K562 (cell line): ENCODE measurements at regions not wholly inside any gene's neighbourhood (a gene's known extent, or its start where the extent isn't known, plus 50 kb on each side); places are given as distances from the start of the nearest gene placed in this dataset.

ENCODE experiments used
- ATAC-seq: fragments of 200-7000 bp; cut with Tn5 transposase; 3 replicates; pipeline ENCODE4 v1.9.1; 2020; ENCODE audit warnings: moderate library complexity
- BruUV-seq: library from RNA; stranded (reverse); fragments of 400-500 nt; replicated peaks from 2 replicates; lab custom pipeline; 2021; lab: Mats Ljungman, UMichigan
- CTCF ChIA-PET: fragments of 300-600 bp; formaldehyde crosslinking; extraction: SDS; loops from one replicate; lab custom pipeline; 2021; ENCODE audit warnings: low intra/inter-chr PET ratio; lab: Yijun Ruan, JAX
- POLR2A ChIA-PET: fragments of 300-600, 350-650 bp; sonication (Branson Sonifier 250); formaldehyde crosslinking; extraction: SDS; loops from one replicate; lab custom pipeline; 2021; ENCODE audit warnings: antibody characterized with exemption, inconsistent platforms; lab: Yijun Ruan, JAX
- DNase-seq, 4 experiments: peaks; one replicate each; pipeline versions ENCODE4 v3.0.0 to v3.0.0-alpha.2; 2011 to 2018; ENCODE audit warnings: low spot score in 3 of 4, mixed read lengths in 3 of 4; ENCODE audit errors: extremely low read depth in 1 of 4
- FAIRE-seq: peaks from 2 replicates; lab custom pipeline; 2011; peaks lifted over from hg19 to GRCh38; lab: Jason Lieb, UNC
- H2AFZ ChIP-seq: 2 replicates; pipeline ENCODE4 v1.6.0; 2011; ENCODE audit warnings: low read depth, low read length, control low read depth, inconsistent platforms
- H3K27ac ChIP-seq: fragments of 200-600 bp; 3 replicates; pipeline ENCODE4 v1.8.0; 2011; ENCODE audit warnings: low read depth, mild to moderate bottlenecking, control low read depth, inconsistent platforms, low read length, moderate library complexity, mixed read lengths; ENCODE audit errors: extremely low read depth
- H3K27me3 ChIP-seq, 2 experiments: fragments of 300-600 bp in 1 of 2; 2 replicates in 1 of 2; 3 replicates in 1 of 2; pipeline versions ENCODE4 v1.6.0 to v1.8.0; 2011; ENCODE audit warnings: inconsistent platforms in 2 of 2, low read length in 2 of 2, mild to moderate bottlenecking in 1 of 2, mixed read lengths in 1 of 2, moderate library complexity in 1 of 2; ENCODE audit not compliant: control insufficient read depth in 2 of 2, insufficient read depth in 2 of 2
- H3K36me3 ChIP-seq: fragments of 300-600 bp; 3 replicates; pipeline ENCODE4 v1.8.0; 2011; ENCODE audit warnings: mild to moderate bottlenecking, low read length, inconsistent platforms; ENCODE audit not compliant: control insufficient read depth, insufficient read depth
- H3K4me1 ChIP-seq, 2 experiments: fragments of 200-600 bp in 1 of 2; replicated peaks in 1 of 2; 2 replicates in 1 of 2; 3 replicates in 1 of 2; pipeline versions ENCODE4 v1.5.1 to v1.8.0; 2011; ENCODE audit warnings: inconsistent platforms in 2 of 2, low read length in 2 of 2, mild to moderate bottlenecking in 1 of 2, mixed read lengths in 1 of 2, moderate library complexity in 1 of 2; ENCODE audit not compliant: control insufficient read depth in 2 of 2, insufficient read depth in 2 of 2
- H3K4me2 ChIP-seq: 2 replicates; pipeline ENCODE4 v1.6.1; 2011; ENCODE audit warnings: low read length, control low read depth, inconsistent platforms, mixed read lengths; ENCODE audit not compliant: insufficient read depth
- H3K4me3 ChIP-seq: fragments of 200-600 bp; sonication (generic), shearing (Covaris generic); 2 replicates; pipeline ENCODE4 v1.5.1; 2016; ENCODE audit warnings: control low read depth, inconsistent platforms
- H3K79me2 ChIP-seq: fragments of 200-600 bp; 3 replicates; pipeline ENCODE4 v1.8.0; 2011; ENCODE audit warnings: low read length, inconsistent platforms; ENCODE audit not compliant: control insufficient read depth, insufficient read depth
- H3K9ac ChIP-seq, 2 experiments: 2 replicates each; pipeline versions ENCODE4 v1.6.0 to v1.6.1; 2011; ENCODE audit warnings: low read depth in 2 of 2, low read length in 2 of 2, control low read depth in 1 of 2, inconsistent platforms in 1 of 2, mild to moderate bottlenecking in 1 of 2, mixed read lengths in 1 of 2; ENCODE audit not compliant: insufficient read depth in 1 of 2
- H3K9me1 ChIP-seq: one replicate; pipeline ENCODE4 v1.6.0; 2011; ENCODE audit warnings: inconsistent platforms, mild to moderate bottlenecking, low read length, moderate library complexity; ENCODE audit not compliant: control insufficient read depth, insufficient read depth
- H3K9me3 ChIP-seq: replicated peaks from 2 replicates; pipeline ENCODE4 v1.5.1; 2011; ENCODE audit warnings: low read depth, low read length, inconsistent platforms; ENCODE audit not compliant: control insufficient read depth, insufficient read depth
- H4K20me1 ChIP-seq: replicated peaks from 2 replicates; pipeline ENCODE4 v1.6.1; 2011; ENCODE audit warnings: low read length, inconsistent platforms, mixed read lengths; ENCODE audit not compliant: control insufficient read depth, insufficient read depth
- CTCFL ChIP-seq: IDR thresholded peaks from 2 replicates; pipeline ENCODE4 v1.6.1; 2011; ENCODE audit warnings: borderline replicate concordance, low read depth, mild to moderate bottlenecking, moderate library complexity, low read length; ENCODE audit not compliant: insufficient read depth, poor library complexity, severe bottlenecking
- CUX1 ChIP-seq: fragments of 200-800 bp; sonication (Bioruptor generic); IDR thresholded peaks from 2 replicates; pipeline ENCODE4 v1.6.1; 2016; ENCODE audit warnings: missing genetic modification characterization, missing compliant biosample characterization
- MAFK ChIP-seq: IDR thresholded peaks from 2 replicates; pipeline ENCODE4 v1.6.1; 2011; ENCODE audit warnings: low read length, improper control_type of control experiment
- NCOA2 ChIP-seq, 2 experiments: fragments of 450-650 bp; IDR thresholded peaks; 2 replicates each; pipeline ENCODE4 v1.6.1; 2018; ENCODE audit warnings: mild to moderate bottlenecking in 2 of 2, moderate library complexity in 1 of 2; ENCODE audit not compliant: partially characterized antibody in 2 of 2
- ZNF175 ChIP-seq: fragments of 200-800 bp; sonication (Bioruptor generic); IDR thresholded peaks from 2 replicates; pipeline ENCODE4 v1.6.1; 2016; ENCODE audit warnings: low read depth, mild to moderate bottlenecking, missing genetic modification characterization, missing compliant biosample characterization
- ZNF274 ChIP-seq: IDR thresholded peaks from 2 replicates; pipeline ENCODE4 v1.6.1; 2011; ENCODE audit warnings: low read depth, mild to moderate bottlenecking, low read length, moderate library complexity, borderline replicate concordance
- ZNF583 ChIP-seq: fragments of 250-450 bp; sonication (Bioruptor Pico); IDR thresholded peaks from 2 replicates; pipeline ENCODE4 v1.4.0; 2020
- WGBS: fragments of 100-300 bp; shearing (Covaris generic); methylation state at CpG from one replicate; pipeline ENCODE4 v1.1.6; 2016; ENCODE audit warnings: low coverage, mixed read lengths; ENCODE audit not compliant: insufficient coverage; ENCODE audit errors: missing lambda C conversion rate; 5-methylcytosine and 5-hydroxymethylcytosine counted together
- in situ Hi-C: fragments of 300-500 bp; cut with MboI; formaldehyde crosslinking; loops from 4 replicates; pipeline ENCODE4 v1.15.0; 2018; ENCODE audit warnings: inconsistent platforms, mixed read lengths
- intact Hi-C: fragments of 100-400 bp; cut with micrococcal nuclease; formaldehyde crosslinking; loops from 2 replicates; pipeline ENCODE4 v1.14.2; 2022

GRCh38 chr12:130044991-130045621 is 117.2 kb upstream of the FZD10 start:
- no peaks in the 10 kb centered on the region for H4K20me1 ChIP-seq
- H3K4me2 ChIP-seq = no peak overlapping the region
- peaks cover 2% of the 10 kb centered on the region for H3K9me1 ChIP-seq
- no peak for ATAC-seq
- TF ChIP-seq MAFK = no peak
- no peak for TF ChIP-seq ZNF583 (CRISPR knock-in tag)
- TF ChIP-seq CTCFL = no peak
- TF ChIP-seq ZNF175 (CRISPR knock-in tag) = no peak
- no peak for TF ChIP-seq CUX1 (CRISPR knock-in tag)
- TF ChIP-seq ZNF274 = no peak
- no peak for TF ChIP-seq NCOA2 (IDR thresholded peaks at IDR 0.05; ENCODE audit: partially characterized antibody in 2 of 2)
- TF ChIP-seq, all 486 proteins: peak for 0
- in situ Hi-C loops = loop anchor here (5.0 to 25.0 kb wide), 2 partner anchors 287 to 692 kb away; no protein-coding TSS in a partner anchor
- WGBS = 4% methylated on average over 21 of the region's 22 CpGs
- Histone ChIP-seq H3K79me2 (no peaks in the 10 kb centered on the region), H3K9me3 (peaks cover 2% of the 10 kb centered on the region; the same call in 1 of the 2 replicates), H3K4me3 (no peak overlapping the region), H3K4me1 (no peaks in the 10 kb centered on the region), H3K27ac (no peak overlapping the region), H3K27me3 (peaks cover 0 to 5% of the 10 kb centered on the region in 2 experiments; a peak in 2 of 5 replicates), H2AFZ (no peak overlapping the region), H3K36me3 (no peaks in the 10 kb centered on the region), H3K9ac (no peak overlapping the region)
- intact Hi-C loops = loop anchor here (5.0 kb wide), 3 partner anchors 242 to 707 kb away; partner anchors contain the start of gene PIWIL1
- FAIRE-seq (no peak), DNase-seq (no peak)
- CTCF ChIA-PET = no interaction called here
- POLR2A ChIA-PET = interaction anchor here (1.0 kb wide), 1 partner anchor 62 kb away, joined by 4 read pairs; no protein-coding TSS in a partner anchor
- no TSS peak for BruUV-seq
